Spinal cord (tissue), 9 donors: ENCODE measurements at regions not wholly inside any gene's neighbourhood (a gene's known extent, or its start where the extent isn't known, plus 50 kb on each side); places are given as distances from the start of the nearest gene placed in this dataset.

Experiments used
- DNase-seq, 6 donors: peaks; one replicate each; pipeline versions ENCODE4 v3.0.0 to v3.0.0-alpha.2; 2013 to 2015; ENCODE audit warnings: low spot score in 6 of 6, low read depth in 4 of 6
- H3K27ac ChIP-seq: one replicate; pipeline ENCODE4 v1.5.1; 2013; ENCODE audit warnings: low read depth, low read length, control low read depth
- H3K27me3 ChIP-seq: one replicate; pipeline ENCODE4 v1.6.1; 2013; ENCODE audit warnings: low read length; ENCODE audit not compliant: control insufficient read depth, insufficient read depth
- H3K36me3 ChIP-seq: one replicate; pipeline ENCODE4 v1.6.1; 2013; ENCODE audit warnings: low read length; ENCODE audit not compliant: control insufficient read depth, insufficient read depth
- H3K4me1 ChIP-seq: one replicate; pipeline ENCODE4 v1.6.1; 2013; ENCODE audit warnings: low read length; ENCODE audit not compliant: control insufficient read depth, insufficient read depth
- H3K4me3 ChIP-seq: one replicate; pipeline ENCODE4 v1.5.1; 2013; ENCODE audit warnings: low read depth, low read length, control low read depth
- H3K9me3 ChIP-seq: one replicate; pipeline ENCODE4 v1.6.1; 2013; ENCODE audit warnings: low read length; ENCODE audit not compliant: control insufficient read depth, insufficient read depth
- WGBS: methylation state at CpG from one replicate; pipeline ENCODE4 v1.1.5; 2013; ENCODE audit warnings: missing lambda C conversion rate; ENCODE audit not compliant: insufficient coverage; 5-methylcytosine and 5-hydroxymethylcytosine counted together
- donor health status: healthy.

DNA sequence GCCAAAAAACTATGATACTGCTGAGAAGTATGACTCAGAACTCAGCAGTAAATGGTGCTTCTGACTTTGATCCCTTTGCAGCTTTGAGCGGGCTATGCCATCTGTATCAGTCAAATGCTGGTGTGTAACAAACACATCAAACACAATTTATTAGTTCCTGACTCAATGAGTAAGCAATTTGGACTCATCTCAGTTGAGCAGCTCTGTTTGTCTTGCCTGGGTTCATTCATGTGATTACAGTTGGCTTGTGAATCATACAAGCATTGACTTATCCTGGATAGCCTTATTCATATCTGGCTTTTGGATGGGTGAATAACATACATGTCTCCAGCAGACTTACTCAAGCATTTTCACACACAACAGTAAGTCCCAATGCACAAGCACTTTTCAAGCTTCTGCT is 858.8 kb downstream of the METTL15 start:
- H3K9me3 ChIP-seq: no peaks in the 10 kb centered on the region
- 86% methylated on average over 1 of the region's 1 CpG for WGBS
- DNase-seq: no peak
- no peaks in the 10 kb centered on the region for H3K36me3 ChIP-seq
- H3K27me3 ChIP-seq: no peaks in the 10 kb centered on the region
- H3K27ac ChIP-seq: no peak overlapping the region
- no peaks in the 10 kb centered on the region for H3K4me1 ChIP-seq
- no peak overlapping the region for H3K4me3 ChIP-seq

DNA sequence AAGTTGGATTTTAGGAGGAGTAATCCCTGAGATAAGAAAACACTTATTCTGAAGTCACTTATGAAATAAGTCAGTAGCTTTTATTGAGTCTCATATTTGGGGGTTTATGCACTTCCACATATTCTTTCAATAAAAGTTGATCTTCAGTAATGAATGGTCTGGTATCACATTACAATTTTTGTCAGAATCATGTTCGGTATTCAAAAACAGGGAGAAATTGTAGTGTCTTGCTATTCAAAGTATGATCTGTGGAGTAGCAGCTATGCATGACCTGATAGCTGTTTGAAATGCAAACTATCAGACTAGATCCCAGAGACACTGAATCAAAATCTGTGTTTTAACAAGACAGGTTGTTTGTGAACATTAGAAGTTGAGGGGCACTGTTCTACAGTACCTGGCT is 857.6 kb downstream of the METTL15 start:
- Histone ChIP-seq H3K27me3 (no peaks in the 10 kb centered on the region), H3K9me3 (no peaks in the 10 kb centered on the region), H3K36me3 (no peaks in the 10 kb centered on the region), H3K4me1 (no peaks in the 10 kb centered on the region), H3K27ac (no peak overlapping the region), H3K4me3 (no peak overlapping the region)
- WGBS: no CpG with 5 or more reads among the region's 1 CpG
- no peak for DNase-seq

DNA sequence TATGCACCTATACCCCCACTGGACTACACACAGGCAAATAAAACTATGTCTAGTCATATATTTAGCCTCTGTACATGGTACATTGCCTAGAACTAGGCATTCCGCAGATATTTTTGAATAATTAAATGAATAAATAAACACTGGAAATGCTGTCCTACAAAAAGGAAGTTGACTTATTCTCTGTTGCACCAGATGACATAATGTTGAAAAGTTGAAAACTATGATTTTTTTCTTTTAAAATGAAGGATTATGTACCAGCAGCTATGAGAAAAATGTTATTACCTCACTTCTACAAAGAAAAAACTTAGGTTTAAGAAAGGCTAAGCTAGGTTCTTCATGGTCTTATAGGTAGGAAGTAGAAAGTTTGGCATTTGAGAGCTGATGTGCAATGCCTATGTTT is 856.6 kb downstream of the METTL15 start:
- H3K9me3 ChIP-seq: no peaks in the 10 kb centered on the region
- WGBS: no CpG with 5 or more reads among the region's 1 CpG
- no peaks in the 10 kb centered on the region for H3K27me3 ChIP-seq
- no peaks in the 10 kb centered on the region for H3K36me3 ChIP-seq
- H3K4me1 ChIP-seq: no peaks in the 10 kb centered on the region
- no peak for DNase-seq
- H3K27ac ChIP-seq: no peak overlapping the region
- H3K4me3 ChIP-seq: no peak overlapping the region

DNA sequence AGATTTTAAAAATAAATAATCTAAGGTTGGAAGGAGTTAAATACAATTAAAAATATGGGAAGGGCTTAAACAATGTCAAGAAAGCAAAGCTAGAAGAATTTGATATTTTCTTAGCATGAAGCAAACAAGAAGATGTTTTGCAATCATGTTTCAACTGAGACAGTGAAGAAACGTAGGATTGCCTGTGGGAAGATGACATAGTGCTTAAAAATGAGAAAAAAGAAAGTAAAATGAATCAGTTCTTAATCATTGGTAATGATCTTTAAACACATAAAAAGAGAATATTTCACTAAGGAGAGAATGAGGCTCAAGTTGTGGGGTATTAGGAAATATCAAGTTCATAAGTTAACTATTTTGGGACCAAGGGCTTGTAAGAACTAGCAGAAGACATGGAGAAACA is 855.0 kb downstream of the METTL15 start:
- Histone ChIP-seq H3K4me1 (no peaks in the 10 kb centered on the region), H3K4me3 (no peak overlapping the region), H3K36me3 (no peaks in the 10 kb centered on the region), H3K9me3 (no peaks in the 10 kb centered on the region), H3K27me3 (no peaks in the 10 kb centered on the region), H3K27ac (no peak overlapping the region)
- WGBS: no CpG with 5 or more reads among the region's 1 CpG
- DNase-seq: no peak

DNA sequence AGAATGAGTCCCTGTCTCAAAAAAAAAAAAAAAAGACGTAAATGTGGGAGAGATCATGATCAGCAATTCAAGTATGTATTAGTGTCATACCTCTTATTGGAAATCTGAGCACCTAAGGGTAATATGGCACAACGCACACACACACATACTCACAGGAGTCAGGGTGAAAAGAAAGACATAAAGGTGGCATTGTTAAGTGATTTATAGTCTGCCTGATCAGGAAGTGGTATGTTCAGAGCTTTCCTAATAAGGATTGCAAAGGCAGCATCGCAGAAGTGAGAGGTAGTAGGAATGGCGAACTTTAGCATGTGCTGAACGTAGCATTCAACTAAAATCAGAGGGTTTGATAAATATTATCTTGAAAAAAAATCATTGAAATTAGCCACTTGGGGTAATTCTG is 854.3 kb downstream of the METTL15 start:
- Histone ChIP-seq H3K27ac (no peak overlapping the region), H3K9me3 (no peaks in the 10 kb centered on the region), H3K27me3 (no peaks in the 10 kb centered on the region), H3K4me1 (no peaks in the 10 kb centered on the region), H3K36me3 (no peaks in the 10 kb centered on the region), H3K4me3 (no peak overlapping the region)
- no peak for DNase-seq
- WGBS: 71% methylated on average over 3 of the region's 5 CpGs

DNA sequence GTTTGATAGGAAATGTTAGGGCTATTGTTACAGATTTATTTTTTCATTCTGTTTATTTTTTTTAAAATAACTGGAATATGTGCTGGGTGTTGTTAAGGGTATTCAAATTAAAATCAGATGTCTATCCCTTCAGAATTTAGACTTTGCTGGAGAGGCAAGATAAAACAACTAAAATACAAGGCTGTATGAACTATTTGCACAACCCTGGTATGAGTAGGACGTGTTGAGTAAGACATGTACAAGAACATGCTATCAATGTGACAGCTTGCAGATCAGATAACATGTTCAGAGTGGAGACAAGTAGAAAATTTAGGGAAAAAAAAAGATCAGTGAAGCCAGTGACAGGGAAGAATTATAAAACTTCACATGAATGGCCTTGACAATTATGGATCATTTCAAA is 853.5 kb downstream of the METTL15 start:
- H3K36me3 ChIP-seq: no peaks in the 10 kb centered on the region
- H3K27me3 ChIP-seq: no peaks in the 10 kb centered on the region
- H3K4me3 ChIP-seq: no peak overlapping the region
- no peak for DNase-seq
- H3K9me3 ChIP-seq: no peaks in the 10 kb centered on the region
- H3K27ac ChIP-seq: no peak overlapping the region
- H3K4me1 ChIP-seq: no peaks in the 10 kb centered on the region
- WGBS: 100% methylated on average over 1 of the region's 1 CpG

DNA sequence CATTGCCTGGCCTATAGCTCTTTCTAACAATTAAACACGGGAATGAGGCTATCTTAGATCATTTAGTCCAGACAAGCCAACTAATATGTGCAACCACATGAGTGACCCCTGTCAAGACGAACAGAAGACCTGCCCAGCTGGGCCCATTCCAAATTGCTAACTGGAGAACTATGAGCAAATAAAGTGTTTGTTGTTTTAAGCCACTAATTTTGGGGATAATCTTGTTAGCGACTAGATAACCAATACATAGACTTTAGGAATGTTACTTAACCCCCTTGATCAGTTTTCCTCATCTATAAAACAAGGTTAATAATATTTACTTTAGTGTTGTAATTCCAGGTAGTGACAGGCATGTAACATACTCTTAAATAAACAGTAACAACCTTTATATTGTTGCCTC is 848.3 kb downstream of the METTL15 start:
- H3K36me3 ChIP-seq: no peaks in the 10 kb centered on the region
- no peaks in the 10 kb centered on the region for H3K9me3 ChIP-seq
- H3K4me1 ChIP-seq: no peaks in the 10 kb centered on the region
- 100% methylated on average over 1 of the region's 3 CpGs for WGBS
- H3K27me3 ChIP-seq: no peaks in the 10 kb centered on the region
- no peak overlapping the region for H3K4me3 ChIP-seq
- H3K27ac ChIP-seq: no peak overlapping the region
- no peak for DNase-seq

DNA sequence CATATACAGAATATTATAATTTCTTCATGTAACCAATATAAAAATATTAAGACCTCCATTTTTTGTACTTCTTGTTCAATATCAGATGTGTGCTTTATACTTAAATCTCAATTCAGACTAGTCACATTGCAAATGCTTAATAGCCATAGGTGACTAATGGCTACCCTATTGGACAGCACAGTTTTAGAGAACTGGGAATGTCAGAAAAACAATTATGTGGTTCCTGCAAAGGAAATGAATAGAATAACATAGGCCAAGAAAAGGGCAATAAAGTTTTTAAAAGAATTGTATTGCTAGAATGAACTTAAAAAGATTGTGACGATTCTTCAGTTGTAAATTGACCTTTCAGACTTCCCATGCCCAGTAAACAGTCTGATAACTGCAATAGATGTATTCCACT is 843.0 kb downstream of the METTL15 start:
- no peak for DNase-seq
- Histone ChIP-seq H3K4me1 (no peaks in the 10 kb centered on the region), H3K4me3 (no peak overlapping the region), H3K36me3 (no peaks in the 10 kb centered on the region), H3K27ac (no peak overlapping the region), H3K27me3 (no peaks in the 10 kb centered on the region), H3K9me3 (no peaks in the 10 kb centered on the region)
- WGBS: no CpG with 5 or more reads among the region's 1 CpG

DNA sequence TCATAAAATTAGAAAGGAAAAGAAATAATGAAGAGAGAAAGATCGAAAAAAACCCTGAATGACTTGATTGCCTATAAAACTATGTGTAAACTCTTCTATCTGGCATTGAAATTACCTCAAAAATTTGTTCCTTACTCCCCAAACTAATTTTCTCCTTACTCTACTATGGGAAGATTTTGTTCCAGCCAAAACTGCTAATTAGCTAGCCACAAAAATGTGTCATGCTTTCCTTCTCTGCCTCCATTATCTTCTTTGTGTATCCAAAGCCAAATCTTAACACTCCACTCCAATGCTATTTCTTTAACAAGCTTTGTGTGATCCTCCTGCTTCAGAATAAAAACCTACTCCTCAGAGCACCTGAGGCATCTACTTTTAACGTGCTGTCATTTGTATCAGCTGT is 831.2 kb downstream of the METTL15 start:
- no peaks in the 10 kb centered on the region for H3K36me3 ChIP-seq
- WGBS: no CpG with 5 or more reads among the region's 2 CpGs
- H3K27me3 ChIP-seq: no peaks in the 10 kb centered on the region
- H3K9me3 ChIP-seq: no peaks in the 10 kb centered on the region
- no peak overlapping the region for H3K27ac ChIP-seq
- no peaks in the 10 kb centered on the region for H3K4me1 ChIP-seq
- DNase-seq: no peak
- no peak overlapping the region for H3K4me3 ChIP-seq

DNA sequence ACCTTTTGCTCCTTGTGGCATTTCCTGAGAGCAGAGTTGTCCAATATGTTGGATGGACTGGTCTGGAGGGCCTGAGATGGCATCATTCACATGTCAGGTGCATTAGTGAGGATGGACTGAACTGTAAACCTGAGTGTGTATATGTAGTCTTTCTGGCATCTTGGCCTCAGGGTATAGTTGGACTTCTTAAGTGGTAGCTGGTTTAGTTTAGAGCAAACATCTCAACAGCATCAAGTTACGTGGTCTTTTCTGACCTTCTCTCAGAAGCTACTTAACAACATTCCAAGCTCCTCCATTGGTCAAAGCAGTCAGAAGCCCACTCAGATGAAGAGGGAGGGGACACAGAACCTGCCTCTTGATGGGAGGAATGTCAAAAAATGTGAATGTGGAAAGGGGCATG is 829.9 kb downstream of the METTL15 start:
- DNase-seq: no peak
- no peaks in the 10 kb centered on the region for H3K4me1 ChIP-seq
- no CpG with 5 or more reads among the region's 1 CpG for WGBS
- no peaks in the 10 kb centered on the region for H3K27me3 ChIP-seq
- H3K9me3 ChIP-seq: no peaks in the 10 kb centered on the region
- no peaks in the 10 kb centered on the region for H3K36me3 ChIP-seq
- no peak overlapping the region for H3K4me3 ChIP-seq
- H3K27ac ChIP-seq: no peak overlapping the region
